Motor neuron (in vitro differentiated cells): ENCODE measurements at regions not wholly inside any gene's neighbourhood (a gene's known extent, or its start where the extent isn't known, plus 50 kb on each side); places are given as distances from the start of the nearest gene placed in this dataset.
"Not testable (repeated sequence)": the region's sequence is repeated elsewhere in the genome, so short reads cannot be mapped to it uniquely, and the experiment has no call there.

Source experiments
- ATAC-seq, 8 experiments: fragments of 200-7000 bp; cut with Tn5 transposase; replicated peaks in 6 of 8; 2 replicates each; pipeline ENCODE4 v1.8.0; 2021; ENCODE audit warnings: mild to moderate bottlenecking in 8 of 8, moderate library complexity in 8 of 8
- H3K27ac ChIP-seq, 2 donors: fragments of 250-450 bp; sonication (Bioruptor Pico); 2 replicates each; pipeline ENCODE4 v1.9.0; 2021; ENCODE audit warnings: antibody characterized with exemption in 2 of 2, mild to moderate bottlenecking in 2 of 2, moderate library complexity in 1 of 2
- H3K4me1 ChIP-seq, 2 donors: fragments of 250-450 bp; sonication (Bioruptor Pico); replicated peaks in 1 of 2; 2 replicates each; pipeline ENCODE4 v1.6.1; 2021; ENCODE audit warnings: antibody characterized with exemption in 2 of 2, mild to moderate bottlenecking in 2 of 2, moderate library complexity in 1 of 2
- H3K4me3 ChIP-seq, 5 donors: fragments of 250-450 bp; sonication (Bioruptor Pico); 2 replicates each; pipeline ENCODE4 v1.9.0; 2021; ENCODE audit warnings: antibody characterized with exemption in 5 of 5, mild to moderate bottlenecking in 5 of 5, moderate library complexity in 4 of 5
- WGBS, 10 experiments: fragments of 450-650 bp; shearing (Covaris generic); methylation state at CpG; one replicate each; pipeline ENCODE4 v1.0.0; 2022; 5-methylcytosine and 5-hydroxymethylcytosine counted together
- in situ Hi-C, 9 experiments: fragments of 400-800 bp; cut with MboI; loops; one replicate each; pipeline ENCODE4 v1.15.0; 2021; ENCODE audit warnings: low sequenced_read_pairs in 9 of 9, low pct_unique_long_range_greater_than_20kb in 2 of 9; ENCODE audit not compliant: unreplicated experiment in 9 of 9

- WGBS, 10 experiments: 14 to 100% (median 42%) methylated on average over 1 to 4 of the region's 4 CpGs; no CpG with 5 or more reads in 2 of the 10 experiments
Measured at GRCh38 chr3:31322460-31322859, 210.3 kb upstream of the STT3B start.

GRCh38 chr3:31327826-31328357 lies 204.8 kb upstream of the STT3B start:
- H3K27ac ChIP-seq, H3K4me1 ChIP-seq, ATAC-seq, in situ Hi-C loops, H3K4me3 ChIP-seq: not testable (repeated sequence)
- 83 to 100% (median 100%) methylated on average over 2 to 3 of the region's 3 CpGs; no CpG with 5 or more reads in 2 of the 10 experiments for WGBS, 10 experiments

More at GRCh38 chr3:31322460-31322859, 210.3 kb upstream of the STT3B start:
- Histone ChIP-seq H3K4me3 (no peak overlapping the region), H3K4me1 (no peaks in the 10 kb centered on the region), H3K27ac (no peak overlapping the region)
- peak in 5 of 8 experiments; percentile 56 to 78 (median 65) for ATAC-seq
- in situ Hi-C loops: no loop called here

DNA sequence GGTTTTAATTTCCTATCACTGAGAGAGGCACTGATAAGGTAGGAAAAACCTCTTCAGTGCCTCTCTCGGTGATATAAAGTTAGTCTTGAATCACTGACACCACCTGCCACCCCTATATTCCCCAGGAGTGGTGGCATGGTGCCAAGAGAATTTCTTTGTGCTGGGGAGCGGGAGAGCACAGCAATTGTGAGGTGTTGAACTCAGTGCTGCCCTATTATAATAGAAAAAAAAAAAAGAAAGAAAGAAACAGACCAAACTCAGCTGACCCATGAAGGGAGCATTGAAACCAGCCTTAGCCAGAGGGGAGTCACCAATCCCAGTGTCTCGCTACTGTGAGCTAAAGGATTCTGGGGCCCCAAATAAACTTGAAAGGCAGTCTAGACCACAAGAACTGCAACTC lies 201.4 kb upstream of the STT3B start:
- Histone ChIP-seq H3K4me3 (no peak overlapping the region), H3K4me1 (peaks cover 0 to 7% of the 10 kb centered on the region in 2 donors), H3K27ac (no peak overlapping the region)
- in situ Hi-C loops: no loop called here
- peak in 5 of 8 experiments; percentile 63 to 81 (median 66) for ATAC-seq
- 67 to 100% (median 83%) methylated on average over 1 to 3 of the region's 3 CpGs; no CpG with 5 or more reads in 4 of the 10 experiments for WGBS, 10 experiments

DNA sequence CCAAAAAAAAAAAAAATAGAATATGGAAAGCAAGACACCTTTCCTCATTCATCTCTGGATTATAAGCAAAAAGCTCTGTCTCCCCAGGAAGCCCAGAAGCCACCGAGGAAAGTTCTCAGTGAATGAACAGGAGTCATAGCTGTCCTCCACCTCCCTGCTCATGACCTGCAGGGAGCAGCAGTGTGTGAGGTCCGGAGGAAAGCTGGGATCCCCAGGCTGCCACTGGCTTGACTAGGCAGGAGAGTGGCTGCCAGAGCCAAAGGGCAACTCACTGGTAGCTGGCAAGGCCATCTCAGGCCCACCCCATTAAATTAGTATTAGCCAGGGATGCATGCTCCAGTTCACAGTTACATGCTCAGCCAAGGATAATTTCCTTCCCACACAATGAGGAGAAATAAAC lies 191.6 kb upstream of the STT3B start:
- H3K27ac ChIP-seq: no peak overlapping the region
- no peaks in the 10 kb centered on the region for H3K4me1 ChIP-seq
- no peak overlapping the region for H3K4me3 ChIP-seq
- in situ Hi-C loops: no loop called here
- WGBS, 10 experiments: 0 to 80% (median 40%) methylated on average over 1 to 2 of the region's 2 CpGs; no CpG with 5 or more reads in 1 of the 10 experiments
- peak in 2 of 8 experiments; percentile 64 to 84 for ATAC-seq

- ATAC-seq: no peak
- Histone ChIP-seq H3K4me1 (no peaks in the 10 kb centered on the region), H3K4me3 (no peak overlapping the region), H3K27ac (no peak overlapping the region)
- in situ Hi-C loops: no loop called here
- WGBS, 10 experiments: 86 to 100% (median 93%) methylated on average over 1 of the region's 1 CpG; no CpG with 5 or more reads in 2 of the 10 experiments
Measured at GRCh38 chr3:31343075-31343474, 189.7 kb upstream of the STT3B start.

- 60 to 100% (median 83%) methylated on average over 1 to 2 of the region's 2 CpGs; no CpG with 5 or more reads in 3 of the 10 experiments for WGBS, 10 experiments
- in situ Hi-C loops: no loop called here
- no peak overlapping the region for H3K4me3 ChIP-seq
- H3K27ac ChIP-seq: no peak overlapping the region
- no peak for ATAC-seq
- H3K4me1 ChIP-seq: no peaks in the 10 kb centered on the region
Measured at GRCh38 chr3:31345581-31345980, 187.1 kb upstream of the STT3B start.

- in situ Hi-C loops: no loop called here
- H3K27ac ChIP-seq: no peak overlapping the region
- ATAC-seq: no peak
- no peak overlapping the region for H3K4me3 ChIP-seq
- WGBS, 10 experiments: 51 to 100% (median 80%) methylated on average over 1 to 4 of the region's 5 CpGs; no CpG with 5 or more reads in 3 of the 10 experiments
- H3K4me1 ChIP-seq: no peaks in the 10 kb centered on the region
Measured at GRCh38 chr3:31346542-31346979, 186.2 kb upstream of the STT3B start.

GRCh38 chr3:31349001-31349748 lies 183.6 kb upstream of the STT3B start:
- peak in 3 of 8 experiments; percentile 85 to 93 (median 90) for ATAC-seq
- no peaks in the 10 kb centered on the region for H3K4me1 ChIP-seq
- in situ Hi-C loops: no loop called here
- 0 to 83% (median 43%) methylated on average over 1 of the region's 1 CpG; no CpG with 5 or more reads in 1 of the 10 experiments for WGBS, 10 experiments
- H3K27ac ChIP-seq: no peak overlapping the region
- H3K4me3 ChIP-seq: no peak overlapping the region

DNA sequence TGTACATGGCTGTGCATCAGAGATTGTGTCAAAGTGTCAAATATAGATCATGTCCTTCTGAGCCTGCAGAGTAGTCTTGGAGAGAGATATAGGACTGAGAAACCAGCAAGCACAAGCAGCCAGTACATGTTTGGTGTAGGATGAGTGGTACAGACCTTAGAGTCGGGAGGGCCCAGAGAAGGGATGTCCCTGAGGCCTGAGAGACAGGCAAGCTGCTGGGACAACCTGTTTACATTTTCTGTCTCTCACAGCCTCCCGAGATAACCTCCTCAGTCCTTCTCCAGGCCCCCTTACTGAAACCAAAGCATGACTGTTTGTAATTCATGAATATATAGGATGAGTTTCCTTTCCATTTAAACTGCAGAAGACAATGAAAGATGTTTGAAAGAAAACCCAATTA lies 182.4 kb upstream of the STT3B start:
- ATAC-seq: peak in 1 of 8 experiments; percentile 8
- Histone ChIP-seq H3K27ac (no peak overlapping the region), H3K4me1 (no peaks in the 10 kb centered on the region), H3K4me3 (no peak overlapping the region)
- in situ Hi-C loops: no loop called here
- 20 to 56% (median 39%) methylated on average over 1 to 2 of the region's 2 CpGs; no CpG with 5 or more reads in 5 of the 10 experiments for WGBS, 10 experiments

- in situ Hi-C loops: no loop called here
- Histone ChIP-seq H3K4me1 (no peaks in the 10 kb centered on the region), H3K27ac (no peak overlapping the region), H3K4me3 (no peak overlapping the region)
- ATAC-seq: peak in 1 of 8 experiments; percentile 22
Measured at GRCh38 chr3:31352331-31352730, 180.4 kb upstream of the STT3B start.

DNA sequence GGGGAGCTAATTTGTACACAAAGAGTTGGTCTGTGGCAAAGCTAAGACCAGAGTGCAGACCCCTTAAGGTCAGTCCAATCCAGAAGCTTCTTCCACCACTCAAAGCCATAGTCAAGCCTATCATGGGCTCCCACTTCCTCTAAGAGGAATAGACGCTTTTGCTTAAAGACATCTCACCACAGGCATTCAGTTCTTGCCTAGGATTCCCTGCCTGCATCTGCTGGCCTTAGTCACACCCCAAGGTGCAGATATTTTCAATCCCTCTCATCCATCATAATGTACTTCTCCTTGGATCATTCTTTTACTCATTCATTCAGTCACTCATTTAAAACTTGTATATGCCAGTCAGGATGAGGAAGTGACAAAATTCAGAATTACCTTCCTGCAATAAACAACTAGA lies 179.6 kb upstream of the STT3B start:
- 80 to 100% (median 100%) methylated on average over 1 of the region's 1 CpG; no CpG with 5 or more reads in 6 of the 10 experiments for WGBS, 10 experiments
- ATAC-seq: no peak
- Histone ChIP-seq H3K27ac (no peak overlapping the region), H3K4me3 (no peak overlapping the region), H3K4me1 (no peaks in the 10 kb centered on the region)
- in situ Hi-C loops: no loop called here

- Histone ChIP-seq H3K27ac (no peak overlapping the region), H3K4me3 (no peak overlapping the region), H3K4me1 (no peaks in the 10 kb centered on the region)
- ATAC-seq: no peak
- in situ Hi-C loops: no loop called here
Measured at GRCh38 chr3:31354373-31354772, 178.4 kb upstream of the STT3B start.

- in situ Hi-C loops: no loop called here
- ATAC-seq: no peak
- Histone ChIP-seq H3K27ac (no peak overlapping the region), H3K4me3 (no peak overlapping the region), H3K4me1 (no peaks in the 10 kb centered on the region)
- 83 to 100% (median 97%) methylated on average over 1 to 5 of the region's 5 CpGs; no CpG with 5 or more reads in 1 of the 10 experiments for whole genome bisulfite sequencing, 10 experiments
Measured at GRCh38 chr3:31355807-31356206, 176.9 kb upstream of the STT3B start.
